ENCODE measurements at regions not wholly inside any gene's neighbourhood (a gene's known extent, or its start where the extent isn't known, plus 50 kb on each side); places are given as distances from the start of the nearest gene placed in this dataset.
A peak's percentile ranks its signal among the peaks of the same experiment; 100 is the strongest.
"Not testable (repeated sequence)": the region's sequence is repeated elsewhere in the genome, so short reads cannot be mapped to it uniquely, and the experiment has no call there.

- no peak for DNase-seq
Measured at GRCh38 chr2:16777123-16777870, 111.7 kb upstream of the CYRIA start.

DNA sequence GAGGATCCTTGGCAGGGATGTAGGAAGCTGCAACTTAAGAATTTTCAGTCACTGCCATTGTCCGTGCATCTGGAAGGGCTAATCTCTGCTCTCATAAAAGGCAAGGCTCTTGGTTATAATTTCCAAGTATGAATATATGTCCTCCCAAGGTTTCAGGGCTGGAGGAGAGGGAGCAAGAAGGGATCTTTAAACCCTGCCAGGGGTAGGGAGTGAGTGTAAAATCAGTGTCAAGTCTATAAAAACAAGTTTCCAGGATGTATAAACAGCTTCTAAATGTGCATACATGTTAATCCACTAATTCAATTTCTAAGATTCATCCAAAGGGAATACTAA, 110.2 kb upstream of the CYRIA start:
- DNase-seq, result no peak

- DNase-seq, result no peak
Measured at GRCh38 chr2:16774980-16775898, 109.6 kb upstream of the CYRIA start.

DNA sequence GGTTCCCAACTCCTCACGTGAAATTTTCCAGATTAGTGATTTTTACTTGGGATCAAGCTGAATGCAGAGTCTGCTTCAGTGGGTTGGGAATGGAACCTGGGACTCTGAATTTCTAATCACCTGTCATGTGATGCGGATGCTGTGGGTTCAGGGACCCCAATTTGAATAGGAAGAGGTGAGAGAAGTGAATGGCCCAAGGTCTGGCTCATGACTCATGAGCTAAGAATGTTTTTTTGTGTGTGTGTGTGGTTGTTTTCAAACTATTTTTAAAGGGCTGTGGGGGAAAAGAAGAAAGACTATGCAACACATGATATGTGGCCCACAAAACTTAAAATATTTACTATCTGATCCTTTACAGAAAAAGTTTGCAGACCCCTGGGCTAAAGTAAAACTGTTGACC, 108.5 kb upstream of the CYRIA start:
- no peak for DNase-seq

DNA sequence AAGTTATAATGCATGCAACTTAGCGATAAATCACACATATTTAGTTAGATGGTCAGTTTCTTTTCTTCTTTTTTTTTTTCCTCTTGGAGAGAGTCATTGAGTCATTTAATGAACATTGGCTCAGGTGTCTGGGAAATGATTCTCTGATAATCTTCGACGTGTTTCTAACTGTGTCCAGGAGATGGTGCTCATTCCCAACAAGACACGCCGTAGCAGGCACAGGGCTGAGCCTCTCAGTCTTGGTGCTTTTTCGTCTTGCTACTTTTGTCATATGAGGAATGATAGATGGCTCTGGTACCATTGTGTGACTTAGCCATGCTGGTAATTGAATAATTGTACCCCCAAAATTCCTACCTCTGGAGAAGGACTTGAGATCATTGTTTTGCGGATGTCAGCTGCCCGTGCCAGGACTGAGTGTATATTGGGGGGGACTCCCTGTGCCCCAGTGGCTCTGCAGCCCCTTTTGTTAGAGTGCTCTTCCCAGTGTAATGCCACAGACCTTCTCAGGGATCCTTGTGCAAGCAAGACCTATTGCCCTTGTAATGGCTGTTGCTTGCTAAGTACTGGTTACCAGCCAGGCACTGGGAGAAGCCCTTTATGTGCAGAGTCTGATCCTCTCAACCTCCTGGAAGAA, 107.6 kb upstream of the CYRIA start:
- peak; percentile 22 for DNase-seq

DNA sequence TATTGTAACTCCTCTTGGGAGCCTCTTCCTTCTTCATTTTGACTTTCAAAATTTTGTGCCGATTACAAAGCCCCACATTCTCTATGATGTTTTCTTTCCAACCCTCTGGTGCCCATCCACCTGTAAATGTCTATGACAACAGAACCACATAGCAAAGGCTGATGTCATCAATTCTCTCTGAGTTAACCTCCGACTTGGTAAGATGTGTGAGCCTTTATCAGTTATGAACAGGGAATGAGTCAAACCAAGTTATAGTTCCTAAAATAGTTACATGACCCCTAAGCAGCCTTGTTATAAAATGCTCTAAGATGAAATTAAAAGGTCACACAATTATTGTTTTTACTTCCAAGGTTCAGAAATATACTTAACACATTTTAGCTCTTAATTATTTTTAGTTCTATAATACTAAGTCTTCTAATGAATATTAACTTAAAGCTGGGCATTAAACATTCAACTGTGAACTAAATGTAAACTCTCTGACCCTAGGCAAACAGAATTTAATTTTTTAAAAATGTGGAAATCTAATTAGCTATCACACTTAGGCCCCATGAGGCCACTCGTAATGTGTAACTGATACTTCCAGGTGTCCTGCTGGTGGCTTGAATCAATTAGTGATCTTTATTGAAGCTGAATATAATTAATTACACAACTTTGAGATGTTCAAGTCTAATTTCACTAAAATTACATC, 102.3 kb upstream of the CYRIA start:
- no peak for DNase-seq

GRCh38 chr2:16765356-16765755, 99.7 kb upstream of the CYRIA start:
- no peak for DNase-seq

DNA sequence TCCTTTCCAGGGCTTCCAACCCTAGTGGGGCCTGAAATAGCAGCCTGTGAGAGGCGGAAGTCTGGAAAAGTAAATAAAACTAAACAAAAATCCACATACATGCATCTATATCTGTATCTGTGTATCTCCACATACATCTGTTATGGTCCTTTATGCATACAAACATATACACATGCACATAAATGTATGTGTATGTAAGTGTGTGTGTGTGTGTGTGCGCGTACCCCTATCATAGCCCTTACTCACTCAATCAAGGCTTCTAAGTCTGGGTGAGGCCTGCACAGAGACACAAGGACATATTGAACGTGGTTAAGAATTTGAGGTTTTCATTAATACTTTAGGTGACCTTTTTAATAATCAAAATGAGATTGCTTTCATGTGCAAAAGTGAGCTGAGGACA, 98.9 kb upstream of the CYRIA start:
- DNase-seq, result no peak

DNA sequence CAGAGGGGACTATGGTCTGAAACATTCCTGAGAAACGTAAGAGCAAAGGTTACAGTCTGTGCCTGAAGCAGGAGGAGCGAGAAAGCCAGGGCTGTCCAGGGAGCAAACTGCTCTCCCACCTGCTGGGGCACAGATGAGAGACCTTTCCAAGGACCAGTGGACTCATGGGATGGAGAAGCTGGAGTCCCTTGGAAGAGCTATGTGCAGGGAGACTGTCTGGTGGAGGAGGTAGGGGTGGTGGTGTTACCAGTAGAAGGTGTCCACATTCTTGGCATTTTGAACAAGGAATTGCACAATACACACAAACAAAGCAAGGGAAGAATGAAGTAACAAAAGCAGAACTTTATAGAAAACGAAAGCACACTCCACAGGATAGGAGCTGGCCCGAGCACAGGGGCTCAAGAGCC, 97.9 kb upstream of the CYRIA start:
- no peak for DNase-seq

- DNase-seq, result no peak
Measured at GRCh38 chr2:16763056-16763455, 97.4 kb upstream of the CYRIA start.

GRCh38 chr2:16760426-16760825, 94.8 kb upstream of the CYRIA start:
- DNase-seq, result no peak

DNA sequence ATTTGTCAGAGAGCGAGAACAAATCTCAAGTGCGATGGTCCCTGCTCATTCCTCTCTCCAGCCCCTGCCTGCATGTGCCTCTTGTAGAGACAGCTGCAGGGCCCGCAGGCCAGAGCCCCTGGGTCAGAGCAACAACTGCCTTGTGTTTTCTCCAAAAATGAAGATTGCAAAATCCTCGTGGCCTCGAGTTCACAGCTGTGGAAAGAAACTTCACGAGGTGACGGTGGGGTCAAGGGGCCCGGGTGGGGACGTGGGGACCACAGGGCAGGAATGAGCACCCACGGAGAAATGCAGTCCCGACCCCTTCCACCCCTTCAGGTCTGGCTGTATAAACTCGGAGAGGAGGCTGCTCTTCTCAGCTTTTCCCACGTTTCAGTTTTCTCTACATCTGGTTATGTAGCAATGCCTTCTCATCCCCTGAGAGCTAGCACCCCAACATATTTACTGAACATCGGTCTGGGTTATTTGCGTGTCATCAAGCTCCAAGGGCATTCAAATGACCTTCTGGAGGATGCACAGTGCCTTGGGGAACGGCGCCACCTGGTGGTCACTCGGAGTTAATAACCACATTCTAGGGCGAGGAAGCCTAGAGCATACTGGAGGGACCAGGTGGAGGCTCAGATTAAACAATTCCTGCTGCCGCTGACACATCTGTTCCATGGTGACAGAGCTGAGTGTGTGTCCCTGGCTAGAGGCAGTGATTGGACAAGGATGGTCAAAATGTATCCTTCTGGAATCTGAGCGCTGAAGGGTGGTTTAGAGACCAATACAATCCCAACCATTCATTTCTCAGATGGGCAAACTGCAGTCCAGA, 91.4 kb upstream of the CYRIA start:
- peak; percentile 67 for DNase-seq

DNA sequence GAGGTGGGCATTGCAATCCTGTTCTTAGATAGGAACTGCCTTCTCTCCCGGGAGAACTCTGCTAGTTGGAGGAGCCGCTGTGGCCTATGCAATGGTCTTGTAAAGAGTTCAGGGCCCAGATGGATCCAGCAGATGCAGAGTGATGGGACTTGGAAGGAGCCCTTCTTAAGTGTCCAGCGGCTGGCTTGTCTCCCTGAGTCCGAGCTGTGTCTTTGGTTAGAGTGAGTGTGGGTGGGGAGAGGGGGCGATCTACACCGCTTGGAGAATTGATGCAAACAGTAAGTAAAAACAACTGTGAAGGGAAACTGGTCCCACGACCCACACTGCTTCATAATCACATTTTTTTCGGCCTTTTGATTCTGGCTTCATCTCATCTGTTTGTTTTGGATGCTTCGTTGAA, 89.8 kb upstream of the CYRIA start:
- no peak for DNase-seq

DNA sequence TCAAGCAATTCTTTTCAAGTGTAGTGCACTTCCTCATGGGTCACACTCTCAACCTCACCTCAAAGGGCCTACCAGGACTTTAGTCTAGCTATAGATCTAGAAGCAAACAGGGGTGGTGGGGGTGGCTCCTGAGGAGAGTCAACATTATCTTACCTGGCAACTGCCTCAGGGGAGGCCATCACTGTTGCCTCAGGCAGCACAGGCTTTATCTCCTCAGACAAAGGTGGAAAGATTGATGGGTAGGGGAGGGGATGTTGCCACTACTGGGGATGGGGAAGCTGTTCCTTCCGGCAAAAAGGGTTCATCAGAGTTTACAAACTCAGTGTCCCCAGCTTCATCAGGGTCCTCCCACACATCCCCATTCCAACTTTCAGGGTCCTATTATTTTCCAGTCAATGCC, 87.4 kb upstream of the CYRIA start:
- DNase-seq, result not testable (repeated sequence)

DNA sequence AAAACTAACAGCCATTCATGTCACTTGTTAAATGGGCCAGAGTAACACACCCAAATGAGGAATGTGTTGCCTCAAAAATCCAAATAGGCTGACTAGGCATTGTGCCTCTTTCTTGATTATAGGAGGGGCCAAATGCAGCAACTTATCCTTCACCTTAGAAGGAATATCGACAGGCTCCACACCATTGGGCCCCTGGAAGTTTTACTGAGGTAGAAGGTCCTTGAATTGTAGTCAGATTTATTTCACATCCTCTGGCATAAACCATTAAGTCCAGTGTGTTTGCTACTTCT, 85.2 kb upstream of the CYRIA start:
- DNase-seq, result not testable (repeated sequence)

GRCh38 chr2:16750175-16750924, 84.7 kb upstream of the CYRIA start:
- DNase-seq, result no peak

- DNase-seq, result not testable (repeated sequence)
Measured at GRCh38 chr2:16748511-16749266, 83.1 kb upstream of the CYRIA start.

GRCh38 chr2:16747689-16748088, 82.1 kb upstream of the CYRIA start:
- no peak for DNase-seq

DNA sequence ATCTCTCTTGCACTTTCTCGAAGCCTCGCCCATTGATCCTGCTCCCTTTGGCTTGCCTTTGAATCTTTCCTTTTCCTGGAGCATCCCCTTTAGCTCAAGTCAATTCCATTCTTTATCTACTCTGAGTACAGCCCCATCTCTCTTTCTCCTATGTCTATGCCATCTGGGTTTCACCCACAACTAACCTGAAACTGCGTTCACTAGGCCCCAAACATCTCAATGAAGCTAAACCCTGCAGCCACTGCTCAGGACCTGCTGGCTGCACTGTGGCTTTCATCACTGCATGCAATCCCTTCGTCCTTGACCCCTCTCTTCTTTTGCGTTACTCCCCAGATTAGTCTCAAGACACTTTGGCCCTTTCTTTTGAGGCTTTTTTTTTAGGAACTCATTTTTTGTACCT, 81.6 kb upstream of the CYRIA start:
- DNase-seq, result no peak

GRCh38 chr2:16746833-16747232, 81.2 kb upstream of the CYRIA start:
- no peak for DNase-seq

DNA sequence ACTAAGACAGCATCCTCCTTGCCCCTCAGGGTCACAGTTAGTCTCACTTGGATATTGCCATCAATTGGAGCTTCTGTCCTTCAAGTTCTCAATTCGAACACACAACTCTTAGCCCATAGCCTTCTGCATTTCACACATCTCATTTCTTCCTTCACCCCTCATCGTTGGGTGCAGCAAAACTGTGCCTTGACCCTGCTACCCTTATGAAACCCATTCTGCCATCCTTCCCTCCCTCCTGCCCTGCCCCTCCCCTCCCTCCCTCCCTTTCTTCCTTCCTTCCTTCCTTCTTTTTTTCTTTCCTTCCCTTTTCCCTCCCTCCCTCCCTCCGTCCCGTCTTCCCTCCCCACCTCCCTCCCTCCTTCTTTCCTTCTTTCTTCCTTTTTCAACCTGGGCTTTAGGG, 80.7 kb upstream of the CYRIA start:
- DNase-seq, result no peak

Data from CD4-positive, alpha-beta T cell treated with Interferon gamma for 1 hour (primary cell).